AG10803 (cell line): ENCODE measurements at regions not wholly inside any gene's neighbourhood (a gene's known extent, or its start where the extent isn't known, plus 50 kb on each side); places are given as distances from the start of the nearest gene placed in this dataset.

ENCODE experiments used
- DNase-seq: peaks from one replicate; pipeline ENCODE4 v3.0.0; 2010; ENCODE audit warnings: low read depth
- H3K4me3 ChIP-seq: 2 replicates; pipeline ENCODE4 v1.5.1; 2011; ENCODE audit warnings: mild to moderate bottlenecking, low read length, control low read depth
- TF ChIP-seq, protein P1 (sequence below): conservative IDR thresholded peaks from 2 replicates; pipeline ENCODE4 v1.5.1; 2011; ENCODE audit warnings: mild to moderate bottlenecking, low read length, control low read depth, inconsistent platforms

GRCh38 chr3:161713731-161714130, 217.1 kb downstream of the OTOL1 start:
- no peak overlapping the region for H3K4me3 ChIP-seq
- TF ChIP-seq, protein P1, sequence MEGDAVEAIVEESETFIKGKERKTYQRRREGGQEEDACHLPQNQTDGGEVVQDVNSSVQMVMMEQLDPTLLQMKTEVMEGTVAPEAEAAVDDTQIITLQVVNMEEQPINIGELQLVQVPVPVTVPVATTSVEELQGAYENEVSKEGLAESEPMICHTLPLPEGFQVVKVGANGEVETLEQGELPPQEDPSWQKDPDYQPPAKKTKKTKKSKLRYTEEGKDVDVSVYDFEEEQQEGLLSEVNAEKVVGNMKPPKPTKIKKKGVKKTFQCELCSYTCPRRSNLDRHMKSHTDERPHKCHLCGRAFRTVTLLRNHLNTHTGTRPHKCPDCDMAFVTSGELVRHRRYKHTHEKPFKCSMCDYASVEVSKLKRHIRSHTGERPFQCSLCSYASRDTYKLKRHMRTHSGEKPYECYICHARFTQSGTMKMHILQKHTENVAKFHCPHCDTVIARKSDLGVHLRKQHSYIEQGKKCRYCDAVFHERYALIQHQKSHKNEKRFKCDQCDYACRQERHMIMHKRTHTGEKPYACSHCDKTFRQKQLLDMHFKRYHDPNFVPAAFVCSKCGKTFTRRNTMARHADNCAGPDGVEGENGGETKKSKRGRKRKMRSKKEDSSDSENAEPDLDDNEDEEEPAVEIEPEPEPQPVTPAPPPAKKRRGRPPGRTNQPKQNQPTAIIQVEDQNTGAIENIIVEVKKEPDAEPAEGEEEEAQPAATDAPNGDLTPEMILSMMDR, result no peak
- DNase-seq, result no peak

DNA sequence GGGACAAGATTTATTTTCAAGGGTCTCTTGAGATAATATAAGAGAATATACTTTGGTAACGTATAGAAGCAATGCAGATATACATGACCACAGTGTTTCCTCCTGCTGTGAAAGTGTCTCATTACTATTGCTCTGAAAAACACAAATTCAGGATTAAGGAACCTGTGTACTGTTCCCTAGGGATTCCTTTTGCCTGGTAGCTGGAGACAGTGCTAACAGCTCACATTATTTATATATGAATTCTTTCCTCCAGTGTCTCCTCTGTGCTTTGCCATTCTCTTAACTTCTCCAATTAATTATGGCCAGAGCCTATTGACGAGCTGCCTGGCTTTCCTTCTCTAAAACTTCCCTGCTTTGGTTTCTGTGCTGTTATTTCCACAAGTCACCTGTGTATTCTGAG, 235.4 kb downstream of the OTOL1 start:
- H3K4me3 ChIP-seq, result no peak overlapping the region
- no peak for DNase-seq
- TF ChIP-seq, protein P1, result no peak

GRCh38 chr3:161737171-161737570, 240.6 kb downstream of the OTOL1 start:
- TF ChIP-seq, protein P1, result no peak
- DNase-seq, result no peak
- no peak overlapping the region for H3K4me3 ChIP-seq

- H3K4me3 ChIP-seq, result no peak overlapping the region
- no peak for DNase-seq
- TF ChIP-seq, protein P1, result no peak
Measured at GRCh38 chr3:161740421-161740820, 243.8 kb downstream of the OTOL1 start.

- TF ChIP-seq, protein P1, result no peak
- DNase-seq, result no peak
- no peak overlapping the region for H3K4me3 ChIP-seq
Measured at GRCh38 chr3:161744366-161744765, 247.8 kb downstream of the OTOL1 start.

- no peak overlapping the region for H3K4me3 ChIP-seq
- no peak for DNase-seq
- TF ChIP-seq, protein P1, result no peak
Measured at GRCh38 chr3:161745741-161746140, 249.1 kb downstream of the OTOL1 start.

DNA sequence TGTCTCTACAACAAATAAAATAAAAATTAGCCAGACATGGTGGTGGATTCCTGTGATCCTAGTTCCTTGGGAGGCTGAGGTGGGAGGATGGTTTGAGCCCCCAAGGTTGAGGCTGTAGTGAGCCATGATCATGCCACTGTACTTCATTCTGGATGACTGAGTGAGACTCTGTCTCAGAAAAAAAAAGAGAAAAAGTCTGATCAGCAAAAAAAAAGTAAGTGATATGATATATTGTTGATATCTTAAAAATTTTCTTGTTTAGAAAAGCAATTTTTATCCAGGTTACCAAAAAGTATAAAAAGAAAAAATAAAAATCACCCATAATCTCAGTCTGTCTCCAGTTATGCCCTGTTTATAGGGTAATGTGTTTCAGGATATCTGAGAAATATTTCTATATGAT, 251.4 kb downstream of the OTOL1 start:
- no peak for DNase-seq
- no peak overlapping the region for H3K4me3 ChIP-seq
- TF ChIP-seq, protein P1, result no peak
